Ovary (tissue), 7 donors: ENCODE measurements at regions not wholly inside any gene's neighbourhood (a gene's known extent, or its start where the extent isn't known, plus 50 kb on each side); places are given as distances from the start of the nearest gene placed in this dataset.

ENCODE experiments used
- DNase-seq, 5 donors: peaks; one replicate each; pipeline ENCODE4 v3.0.0-alpha.2; 2019 to 2020
- H3K27ac ChIP-seq, 2 donors: fragments of 200-600 bp; one replicate each; pipeline versions ENCODE4 v1.5.1 to v1.8.0; 2019 to 2022
- H3K27me3 ChIP-seq: fragments of 200-600 bp; one replicate; pipeline ENCODE4 v1.8.0; 2022
- H3K36me3 ChIP-seq: fragments of 200-600 bp; sonication (generic); one replicate; pipeline ENCODE4 v1.5.1; 2019
- H3K4me1 ChIP-seq: one replicate; pipeline ENCODE4 v1.8.1; 2013; ENCODE audit warnings: mild to moderate bottlenecking, moderate library complexity; ENCODE audit not compliant: insufficient read depth
- H3K4me3 ChIP-seq: fragments of 200-600 bp; sonication (generic); one replicate; pipeline ENCODE4 v1.5.1; 2017
- H3K9me3 ChIP-seq, 2 donors: fragments of 200-600 bp in 1 of 2; sonication (generic) in 1 of 2; one replicate each; pipeline versions ENCODE4 v1.5.1 to v1.8.1; 2013 to 2019; ENCODE audit warnings: mild to moderate bottlenecking in 1 of 2, moderate library complexity in 1 of 2
- CTCF ChIP-seq, 3 donors: fragments of 450-650 bp in 2 of 3; fragments of 200-600 bp in 1 of 3; IDR thresholded peaks; one replicate each; pipeline versions ENCODE4 v1.5.1 to v1.8.0; 2016 to 2022; ENCODE audit warnings: antibody characterized with exemption in 3 of 3, mild to moderate bottlenecking in 1 of 3
- EP300 ChIP-seq: sonication (generic); formaldehyde crosslinking; IDR thresholded peaks from one replicate; pipeline ENCODE4 v1.6.1; 2017; ENCODE audit warnings: antibody characterized with exemption
- POLR2A ChIP-seq: fragments of 450-650 bp; IDR thresholded peaks from one replicate; pipeline ENCODE4 v1.6.1; 2017; ENCODE audit warnings: antibody characterized with exemption, mild to moderate bottlenecking, moderate library complexity
- WGBS, 3 donors: extraction: QIAGEN DNeasy Blood & Tissue Kit in 1 of 3; methylation state at CpG; one replicate each; pipeline versions ENCODE4 v1.1.5 to v1.1.7; 2013 to 2017; 5-methylcytosine and 5-hydroxymethylcytosine counted together
- intact Hi-C, 4 donors: fragments of 100-400 bp; cut with DNase I; formaldehyde crosslinking; loops; one replicate each; pipeline versions ENCODE4 v1.11.0 to v1.15.1; 2022 to 2023
- donor health status: DM: no; HTN: no; CAD: no; lungs with moderate emphysema.
- donor health status: DM: no; HTN: no; CAD: no.
- donor health status: Bipolar disorder and iron deficiency.
- donor health status: DM: no; HTN: no; CAD: no.
- donor health status: DM: yes; HTN: yes; CAD: no.

- Histone ChIP-seq H3K4me3 (no peak overlapping the region), H3K9me3 (no peaks in the 10 kb centered on the region), H3K4me1 (no peaks in the 10 kb centered on the region), H3K36me3 (no peaks in the 10 kb centered on the region), H3K27ac (no peak overlapping the region), H3K27me3 (no peaks in the 10 kb centered on the region)
- no peak for TF ChIP-seq EP300
- no peak for TF ChIP-seq POLR2A
- no peak for TF ChIP-seq CTCF (IDR thresholded peaks at IDR 0.05)
- DNase-seq, result no peak
- intact Hi-C loops, result no loop called here
- WGBS, 3 donors, result 72 to 74% (median 73%) methylated on average over 5 of the region's 5 CpGs
Observed at GRCh38 chr12:13504736-13505135, 308.2 kb downstream of the EMP1 start.

GRCh38 chr12:13504074-13504473 lies 307.5 kb downstream of the EMP1 start:
- TF ChIP-seq CTCF (IDR thresholded peaks at IDR 0.05), result no peak
- TF ChIP-seq EP300, result no peak
- TF ChIP-seq POLR2A, result no peak
- Histone ChIP-seq H3K4me1 (no peaks in the 10 kb centered on the region), H3K27ac (no peak overlapping the region), H3K9me3 (no peaks in the 10 kb centered on the region), H3K27me3 (no peaks in the 10 kb centered on the region), H3K4me3 (no peak overlapping the region), H3K36me3 (no peaks in the 10 kb centered on the region)
- intact Hi-C loops, result no loop called here
- DNase-seq, result no peak

GRCh38 chr12:13503094-13503835 lies 306.7 kb downstream of the EMP1 start:
- Histone ChIP-seq H3K4me3 (no peak overlapping the region), H3K27ac (no peak overlapping the region), H3K9me3 (no peaks in the 10 kb centered on the region), H3K36me3 (no peaks in the 10 kb centered on the region), H3K4me1 (no peaks in the 10 kb centered on the region), H3K27me3 (no peaks in the 10 kb centered on the region)
- 43 to 56% (median 48%) methylated on average over 2 of the region's 2 CpGs for WGBS, 3 donors
- intact Hi-C loops, result no loop called here
- TF ChIP-seq EP300 (no peak), POLR2A (no peak), CTCF (IDR thresholded peaks at IDR 0.05) (no peak)
- DNase-seq, result no peak

- no peak for TF ChIP-seq EP300
- no peak for TF ChIP-seq CTCF (IDR thresholded peaks at IDR 0.05)
- TF ChIP-seq POLR2A, result no peak
- intact Hi-C loops, result no loop called here
- H3K4me3 ChIP-seq, result no peak overlapping the region
- H3K27me3 ChIP-seq, result no peaks in the 10 kb centered on the region
- no peaks in the 10 kb centered on the region for H3K36me3 ChIP-seq
- H3K27ac ChIP-seq, result no peak overlapping the region
- no peak for DNase-seq
- no peaks in the 10 kb centered on the region for H3K9me3 ChIP-seq
- WGBS, 3 donors, result 35 to 43% (median 42%) methylated on average over 3 of the region's 3 CpGs
- no peaks in the 10 kb centered on the region for H3K4me1 ChIP-seq
Observed at GRCh38 chr12:13499008-13499407, 302.5 kb downstream of the EMP1 start.
